HG03439 (cell line): ENCODE measurements at regions not wholly inside any gene's neighbourhood (a gene's known extent, or its start where the extent isn't known, plus 50 kb on each side); places are given as distances from the start of the nearest gene placed in this dataset.

Experiments
- ATAC-seq: cut with Tn5 transposase; IDR thresholded peaks from one replicate; pipeline ENCODE4 v1.9.1; 2021; ENCODE audit warnings: mild to moderate bottlenecking, moderate library complexity; ENCODE audit not compliant: unreplicated experiment

DNA sequence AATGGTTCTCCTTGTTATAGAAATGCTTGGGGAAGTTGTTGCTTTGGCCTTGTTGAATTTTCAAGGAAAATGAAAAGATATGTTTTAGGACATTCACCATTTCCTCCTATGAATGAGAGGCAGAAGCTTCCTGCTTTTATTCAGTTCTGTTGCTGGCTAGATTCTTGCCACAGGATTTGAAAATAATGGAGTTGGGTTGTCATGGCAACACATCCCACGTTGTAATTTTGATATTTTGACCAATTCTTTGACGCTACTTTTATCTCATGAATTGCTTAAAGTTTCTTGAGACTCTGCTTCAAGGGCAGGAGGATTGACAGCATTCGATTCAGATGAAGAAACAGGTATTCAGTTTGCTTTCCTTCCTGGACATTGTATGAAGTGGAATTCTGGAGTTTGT, 331.5 kb downstream of the PRDM2 start:
- no peak for ATAC-seq

DNA sequence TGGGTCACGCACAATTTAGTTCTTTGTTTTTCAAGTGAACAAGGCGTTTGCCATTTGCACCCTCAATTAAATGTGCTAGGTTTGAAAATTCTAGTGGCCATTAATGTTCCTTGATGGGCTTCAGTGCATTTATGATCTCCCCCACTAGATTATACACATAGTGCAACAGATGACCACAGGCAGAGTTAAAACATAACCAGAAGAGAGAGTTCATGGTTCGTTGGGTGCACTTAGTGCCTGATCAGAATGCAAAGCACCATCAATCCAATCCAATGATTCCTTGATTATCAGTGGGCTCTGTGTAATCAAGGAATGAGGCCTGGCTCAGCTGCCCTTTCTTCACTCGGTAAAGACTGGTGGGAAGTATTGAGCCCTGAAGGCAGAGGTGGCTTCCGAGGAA, 334.5 kb downstream of the PRDM2 start:
- no peak for ATAC-seq

- no peak for ATAC-seq
These were observed 337.3 kb downstream of the PRDM2 start for GRCh38 chr1:14037101-14037847.

DNA sequence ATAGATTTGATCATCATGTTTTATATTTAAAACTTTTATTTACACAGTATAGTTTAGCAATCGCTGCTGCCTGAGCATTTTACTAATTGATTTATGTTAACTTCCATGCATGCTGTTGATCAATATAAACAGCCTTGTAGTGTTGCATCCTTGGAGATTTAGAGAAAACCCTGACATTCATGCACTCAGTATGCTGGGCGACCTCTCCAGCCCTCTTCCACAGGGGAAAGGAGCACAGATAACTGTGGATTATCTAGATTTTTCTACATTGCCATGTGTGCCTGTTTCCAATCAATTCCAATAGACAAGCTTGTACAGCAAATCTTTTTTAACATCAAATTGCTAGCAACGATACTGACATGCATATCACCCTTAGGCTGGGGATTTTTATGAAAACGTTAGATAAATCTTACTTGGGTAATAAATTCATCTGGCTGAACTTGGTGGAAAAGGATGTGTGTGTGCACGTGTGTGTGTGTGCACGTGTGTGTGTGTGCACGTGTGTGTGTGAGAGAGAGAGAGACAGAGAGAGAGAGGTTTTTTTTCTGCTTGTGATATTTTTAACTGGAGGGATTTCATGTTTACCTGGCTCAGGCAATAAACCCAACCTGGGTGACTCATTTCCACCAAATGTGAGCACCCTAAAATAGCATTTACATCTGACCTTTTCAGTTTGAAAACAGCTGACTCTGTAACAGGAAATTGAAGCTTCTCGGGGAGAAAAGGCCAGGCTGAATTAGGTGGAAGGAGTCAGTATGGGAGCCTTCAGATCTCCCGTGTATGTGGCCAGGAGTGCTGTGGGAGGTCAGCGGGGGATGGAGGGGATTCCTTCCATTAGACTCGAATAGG, 339.8 kb downstream of the PRDM2 start:
- ATAC-seq, result no peak

DNA sequence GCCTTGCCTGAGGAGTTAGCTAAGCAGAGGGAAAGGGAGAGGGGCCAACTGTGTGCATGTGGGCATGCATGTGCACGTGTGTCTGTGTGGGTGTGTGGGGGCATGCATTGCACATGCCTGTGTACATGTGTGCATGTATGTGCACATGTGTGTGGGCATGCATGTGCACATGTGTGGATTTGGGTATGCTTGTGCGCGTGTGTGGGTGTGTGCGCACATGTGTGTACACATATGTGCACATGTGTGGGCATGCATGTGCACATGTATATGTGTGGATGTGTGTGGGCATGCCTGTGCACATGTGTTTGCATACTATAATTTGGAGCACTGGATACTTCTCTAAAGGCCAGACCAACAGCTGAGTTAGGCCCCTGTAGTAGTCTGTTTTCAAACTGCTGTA, 350.0 kb downstream of the PRDM2 start:
- no peak for ATAC-seq

GRCh38 chr1:14055442-14056223, 355.6 kb downstream of the PRDM2 start:
- no peak for ATAC-seq

DNA sequence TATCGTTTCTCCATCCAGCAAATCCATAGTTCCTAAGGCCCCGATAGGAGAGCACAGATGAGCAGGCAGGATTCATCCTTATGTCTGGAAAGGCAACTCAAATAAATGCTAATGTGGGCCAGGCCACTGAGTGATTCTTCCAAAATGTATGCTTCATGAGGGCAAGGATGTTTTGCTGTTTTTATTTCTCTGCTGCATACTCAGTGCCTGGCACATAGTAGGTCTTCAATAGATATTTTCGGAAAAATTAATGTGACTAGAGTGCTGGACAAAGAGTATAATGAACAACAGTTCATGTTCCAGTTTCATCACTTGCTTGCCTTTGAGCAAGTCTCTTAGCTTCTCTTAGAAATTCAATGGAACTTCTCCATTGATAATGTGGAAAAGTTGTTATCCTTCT, 357.7 kb downstream of the PRDM2 start:
- ATAC-seq, result no peak

DNA sequence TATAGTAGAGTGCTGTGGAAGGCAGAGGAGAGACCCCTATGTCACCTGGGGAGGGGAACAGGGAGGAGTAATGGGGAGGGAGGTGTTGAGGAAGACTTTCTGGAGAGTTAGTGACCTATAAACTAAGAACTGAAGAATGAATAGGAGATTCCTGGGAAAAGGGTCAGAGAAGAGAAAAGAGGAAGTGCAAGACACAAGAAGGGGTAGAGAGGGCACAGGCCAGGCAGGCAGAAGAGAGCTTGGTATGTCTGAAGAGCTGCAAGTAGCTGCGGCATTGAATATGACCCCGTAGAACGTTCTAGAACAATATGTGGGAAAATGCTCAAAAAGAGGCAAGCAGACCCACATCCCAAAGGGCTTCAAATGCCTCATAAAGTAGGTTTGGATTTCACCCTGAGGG, 361.2 kb downstream of the PRDM2 start:
- no peak for ATAC-seq

DNA sequence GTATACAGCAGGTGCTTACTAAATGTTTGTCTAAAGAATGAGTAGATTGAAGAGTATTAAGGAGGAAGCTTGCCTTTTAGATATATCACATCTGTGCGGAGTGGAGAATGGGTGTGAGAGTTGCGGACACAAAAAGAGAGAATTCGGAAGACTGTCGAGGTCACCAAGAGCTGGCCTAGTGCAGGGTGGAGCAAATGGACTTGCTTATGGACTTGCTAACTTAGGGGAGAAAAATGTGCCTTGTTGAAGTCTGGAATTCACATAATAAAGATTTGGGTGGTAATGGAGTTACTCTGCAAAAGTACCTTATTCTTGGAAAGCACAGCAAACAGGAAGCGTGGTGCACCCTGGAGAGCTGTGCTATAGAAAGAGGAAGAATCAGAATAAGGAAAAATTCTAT, 361.7 kb downstream of the PRDM2 start:
- ATAC-seq, result no peak

DNA sequence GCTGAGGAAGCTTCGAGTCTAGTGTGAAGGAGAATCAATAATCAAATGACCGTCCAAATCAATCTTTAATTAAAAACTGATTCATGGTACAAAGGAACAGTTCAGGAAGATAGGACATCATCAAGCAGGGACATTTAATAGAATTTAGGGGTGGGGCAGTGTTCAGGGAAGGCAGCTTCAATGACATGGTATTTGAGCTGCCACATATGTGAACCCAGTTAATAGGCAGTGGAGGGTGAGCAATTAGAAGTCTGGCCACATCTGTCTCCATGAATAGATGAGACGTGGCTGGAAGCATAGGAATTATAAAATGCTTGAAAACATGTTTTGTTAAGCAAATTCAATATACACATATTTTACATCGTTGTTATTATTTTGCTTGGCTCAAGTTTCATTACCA, 362.7 kb downstream of the PRDM2 start:
- no peak for ATAC-seq

- no peak for ATAC-seq
These were observed 364.9 kb downstream of the PRDM2 start for GRCh38 chr1:14064649-14065442.

GRCh38 chr1:14065486-14065885, 365.5 kb downstream of the PRDM2 start:
- ATAC-seq, result no peak

DNA sequence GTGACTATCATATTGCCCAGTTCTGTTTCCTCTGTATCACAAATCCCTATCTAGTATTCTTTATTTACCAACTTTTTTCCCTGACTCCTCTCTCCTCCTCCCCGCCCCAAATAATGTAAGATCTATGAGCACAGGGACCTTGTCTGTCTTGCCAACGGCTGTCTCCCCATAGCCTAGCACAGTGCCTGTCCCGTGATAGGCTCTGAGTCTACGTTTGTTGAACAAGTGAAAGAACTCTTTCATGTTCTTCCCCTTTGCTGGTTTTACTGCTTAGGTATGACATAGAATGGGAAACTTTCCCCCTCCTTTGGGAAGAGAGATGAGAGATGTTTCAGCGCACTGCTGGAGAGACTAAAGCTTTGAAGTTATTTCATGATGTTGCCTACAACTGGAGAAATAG, 367.0 kb downstream of the PRDM2 start:
- ATAC-seq, result no peak

GRCh38 chr1:14067711-14068110, 367.7 kb downstream of the PRDM2 start:
- ATAC-seq, result no peak

DNA sequence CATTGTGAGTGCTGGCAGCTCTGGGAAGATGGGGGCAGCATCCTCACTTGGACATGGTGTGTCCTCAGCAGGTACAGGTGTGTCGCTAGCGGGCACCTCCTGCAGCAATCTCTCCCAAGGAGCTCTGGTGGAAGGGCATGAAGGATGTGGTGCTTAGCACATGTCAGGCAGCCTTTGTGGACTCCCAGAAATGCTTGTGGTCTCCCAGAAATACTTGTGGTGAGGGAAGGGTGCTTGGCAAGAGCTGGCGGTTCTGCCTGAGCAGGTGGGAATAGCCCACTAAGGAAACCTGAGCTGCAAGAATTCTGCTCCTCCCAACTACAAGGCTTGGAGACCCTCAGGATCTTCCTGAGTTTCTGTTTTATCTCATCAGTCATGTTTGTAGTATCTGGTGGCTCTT, 371.6 kb downstream of the PRDM2 start:
- ATAC-seq, result no peak

DNA sequence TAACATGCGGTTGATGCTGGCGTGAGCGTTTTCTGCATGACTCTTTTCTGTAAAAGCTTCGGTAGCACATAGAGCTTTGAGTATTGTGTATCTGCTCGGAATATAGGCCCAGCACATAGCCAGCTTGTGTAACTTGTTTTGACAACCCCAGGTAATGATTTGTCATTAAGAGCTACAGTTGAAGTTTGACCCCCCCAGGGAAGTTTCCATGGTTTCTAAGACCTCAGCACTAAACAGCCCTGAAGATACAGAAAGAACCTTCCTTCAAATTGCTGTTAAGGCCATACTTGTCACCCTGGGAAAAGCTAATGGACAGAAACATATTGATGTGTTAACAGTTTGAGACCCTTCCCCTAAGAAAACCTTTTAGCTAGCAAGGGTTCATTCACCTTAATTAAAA, 380.7 kb downstream of the PRDM2 start:
- no peak for ATAC-seq

GRCh38 chr1:14082331-14082730, 382.3 kb downstream of the PRDM2 start:
- ATAC-seq, result no peak

GRCh38 chr1:14083277-14083676, 383.3 kb downstream of the PRDM2 start:
- ATAC-seq, result no peak

GRCh38 chr1:14083706-14084105, 383.7 kb downstream of the PRDM2 start:
- no peak for ATAC-seq

- no peak for ATAC-seq
These were observed 390.1 kb downstream of the PRDM2 start for GRCh38 chr1:14090062-14090461.

DNA sequence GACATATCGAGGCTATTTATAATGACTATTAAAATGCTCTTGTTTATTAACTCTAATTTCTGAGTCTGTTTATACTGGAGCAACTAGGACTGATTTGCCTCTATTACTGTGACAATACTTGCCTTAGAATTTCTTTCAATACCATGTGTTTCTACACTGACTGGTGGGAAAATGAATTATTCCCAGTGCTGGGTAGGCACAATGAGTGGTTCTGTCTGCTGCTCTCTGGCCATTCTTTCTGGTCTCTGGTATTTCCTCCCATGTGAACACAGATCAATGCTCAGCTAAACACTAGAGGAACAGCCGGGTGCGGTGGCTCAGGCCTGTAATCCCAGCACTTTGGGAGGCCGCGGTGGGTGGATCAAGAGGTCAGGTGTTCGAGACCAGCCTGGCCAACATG, 390.5 kb downstream of the PRDM2 start:
- no peak for ATAC-seq
